ENCODE measurements at regions not wholly inside any gene's neighbourhood (a gene's known extent, or its start where the extent isn't known, plus 50 kb on each side); places are given as distances from the start of the nearest gene placed in this dataset.

DNA sequence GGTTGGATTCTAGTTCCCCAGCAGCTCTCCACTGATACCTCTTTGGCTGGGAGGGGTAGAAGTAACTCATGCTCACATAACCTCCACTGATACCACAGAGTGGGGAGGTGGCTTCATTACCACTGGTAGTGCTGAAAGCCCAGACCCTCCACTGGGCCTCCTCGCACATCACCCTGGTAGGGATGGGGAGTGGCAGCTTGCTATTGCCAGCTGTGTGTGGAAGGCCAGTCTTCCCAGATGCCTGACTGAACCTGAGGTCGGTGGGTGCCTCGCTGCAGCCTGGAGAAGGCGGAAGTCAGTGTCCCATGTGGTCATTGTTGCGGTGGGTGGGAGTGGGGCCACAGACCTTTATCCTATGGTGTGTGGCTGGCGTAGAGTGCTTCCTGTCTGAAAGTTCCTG is 138.0 kb downstream of the TAF11L14 start:
- no peaks in the 10 kb centered on the region for H3K36me3 Mint-ChIP-seq (ENCODE audit: low read depth)
- TF ChIP-seq, protein P1, sequence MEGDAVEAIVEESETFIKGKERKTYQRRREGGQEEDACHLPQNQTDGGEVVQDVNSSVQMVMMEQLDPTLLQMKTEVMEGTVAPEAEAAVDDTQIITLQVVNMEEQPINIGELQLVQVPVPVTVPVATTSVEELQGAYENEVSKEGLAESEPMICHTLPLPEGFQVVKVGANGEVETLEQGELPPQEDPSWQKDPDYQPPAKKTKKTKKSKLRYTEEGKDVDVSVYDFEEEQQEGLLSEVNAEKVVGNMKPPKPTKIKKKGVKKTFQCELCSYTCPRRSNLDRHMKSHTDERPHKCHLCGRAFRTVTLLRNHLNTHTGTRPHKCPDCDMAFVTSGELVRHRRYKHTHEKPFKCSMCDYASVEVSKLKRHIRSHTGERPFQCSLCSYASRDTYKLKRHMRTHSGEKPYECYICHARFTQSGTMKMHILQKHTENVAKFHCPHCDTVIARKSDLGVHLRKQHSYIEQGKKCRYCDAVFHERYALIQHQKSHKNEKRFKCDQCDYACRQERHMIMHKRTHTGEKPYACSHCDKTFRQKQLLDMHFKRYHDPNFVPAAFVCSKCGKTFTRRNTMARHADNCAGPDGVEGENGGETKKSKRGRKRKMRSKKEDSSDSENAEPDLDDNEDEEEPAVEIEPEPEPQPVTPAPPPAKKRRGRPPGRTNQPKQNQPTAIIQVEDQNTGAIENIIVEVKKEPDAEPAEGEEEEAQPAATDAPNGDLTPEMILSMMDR (IDR thresholded peaks at IDR 0.05) = no peak
- H3K27me3 Mint-ChIP-seq (ENCODE audit: insufficient read depth) = no peaks in the 10 kb centered on the region
- no peak overlapping the region for H3K4me3 Mint-ChIP-seq
- H3K27ac Mint-ChIP-seq = no peak overlapping the region
- no peaks in the 10 kb centered on the region for H3K4me1 Mint-ChIP-seq (ENCODE audit: low read depth)
- no peak for DNase-seq
- H3K9me3 Mint-ChIP-seq = no peaks in the 10 kb centered on the region; the same call in 1 of the 2 replicates

DNA sequence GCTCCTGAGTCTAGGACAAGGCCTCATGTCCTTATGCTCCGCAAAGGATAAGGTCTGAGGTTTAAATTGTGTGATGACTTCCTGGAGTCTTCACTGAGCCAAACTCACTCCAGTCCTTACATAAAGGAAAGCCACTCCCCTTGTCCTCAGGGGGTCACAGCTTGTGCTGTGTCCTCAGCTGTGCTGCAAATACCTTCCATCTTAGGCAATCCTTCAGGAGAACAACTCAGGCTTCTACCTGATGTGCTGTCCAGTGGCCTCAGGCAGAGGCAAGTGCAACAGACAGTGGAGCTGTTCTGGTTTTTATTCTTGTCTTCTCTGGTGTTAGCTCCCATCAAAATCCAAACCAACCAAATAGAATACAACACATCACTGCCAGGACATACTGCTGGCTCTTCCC is 151.5 kb downstream of the TAF11L14 start:
- DNase-seq = no peak
- no peaks in the 10 kb centered on the region for H3K4me1 Mint-ChIP-seq (ENCODE audit: low read depth)
- H3K36me3 Mint-ChIP-seq (ENCODE audit: low read depth) = no peaks in the 10 kb centered on the region
- TF ChIP-seq, protein P1 (IDR thresholded peaks at IDR 0.05) = no peak
- no peak overlapping the region for H3K4me3 Mint-ChIP-seq
- H3K27me3 Mint-ChIP-seq (ENCODE audit: insufficient read depth) = no peaks in the 10 kb centered on the region
- no peak overlapping the region for H3K27ac Mint-ChIP-seq
- H3K9me3 Mint-ChIP-seq = peaks cover 5% of the 10 kb centered on the region; the same call in 1 of the 2 replicates

DNA sequence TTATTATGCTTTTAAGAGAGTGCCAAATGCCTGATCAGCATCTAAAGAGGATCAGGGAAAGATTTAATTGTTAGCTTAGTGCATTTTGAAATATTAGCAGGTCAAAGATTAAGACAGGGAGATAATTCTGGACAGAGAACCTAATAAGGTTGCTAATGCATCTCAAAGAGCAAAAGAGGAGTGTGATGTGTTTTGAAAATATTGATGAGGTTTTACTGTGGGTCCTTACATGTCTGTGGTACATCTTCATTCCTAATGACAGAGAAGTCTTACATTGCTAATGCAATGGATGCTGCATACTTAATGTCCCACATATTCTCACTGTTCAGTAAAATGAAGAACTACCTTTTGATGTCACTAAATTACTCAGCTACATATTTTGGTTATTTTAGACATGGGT is 154.1 kb downstream of the TAF11L14 start:
- no peak for DNase-seq
- Mint-ChIP-seq H3K27ac (no peak overlapping the region), H3K27me3 (ENCODE audit: insufficient read depth) (no peaks in the 10 kb centered on the region), H3K9me3 (peaks cover 4% of the 10 kb centered on the region; the same call in 1 of the 2 replicates), H3K4me1 (ENCODE audit: low read depth) (no peaks in the 10 kb centered on the region), H3K4me3 (no peak overlapping the region), H3K36me3 (ENCODE audit: low read depth) (no peaks in the 10 kb centered on the region)
- TF ChIP-seq, protein P1 (IDR thresholded peaks at IDR 0.05) = no peak

DNA sequence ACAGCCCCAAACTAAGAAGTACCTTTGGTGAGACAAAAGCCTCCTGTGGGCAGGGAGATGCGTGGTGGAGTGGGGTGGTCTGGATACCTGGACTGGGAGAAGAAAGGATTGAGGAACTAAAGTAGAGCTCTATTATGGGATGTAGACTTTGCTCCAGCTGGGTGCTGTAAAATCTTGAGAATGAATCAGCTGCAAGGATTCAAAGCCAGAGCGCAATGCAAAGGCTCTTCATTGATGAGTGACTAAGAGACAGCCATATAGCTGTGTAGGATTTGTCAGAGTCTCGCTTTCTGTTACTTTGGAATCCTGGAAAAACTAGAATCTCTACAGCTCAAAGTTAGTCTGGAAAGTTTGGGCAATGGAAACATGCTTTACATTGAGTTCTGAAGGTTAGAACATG is 159.9 kb downstream of the TAF11L14 start:
- Mint-ChIP-seq H3K4me3 (no peak overlapping the region), H3K27me3 (ENCODE audit: insufficient read depth) (peaks cover 3% of the 10 kb centered on the region; the same call in 1 of the 2 replicates), H3K36me3 (ENCODE audit: low read depth) (no peaks in the 10 kb centered on the region), H3K27ac (no peak overlapping the region), H3K9me3 (peaks cover 5% of the 10 kb centered on the region; the same call in 1 of the 2 replicates), H3K4me1 (ENCODE audit: low read depth) (no peaks in the 10 kb centered on the region)
- TF ChIP-seq, protein P1 (IDR thresholded peaks at IDR 0.05) = no peak
- no peak for DNase-seq

DNA sequence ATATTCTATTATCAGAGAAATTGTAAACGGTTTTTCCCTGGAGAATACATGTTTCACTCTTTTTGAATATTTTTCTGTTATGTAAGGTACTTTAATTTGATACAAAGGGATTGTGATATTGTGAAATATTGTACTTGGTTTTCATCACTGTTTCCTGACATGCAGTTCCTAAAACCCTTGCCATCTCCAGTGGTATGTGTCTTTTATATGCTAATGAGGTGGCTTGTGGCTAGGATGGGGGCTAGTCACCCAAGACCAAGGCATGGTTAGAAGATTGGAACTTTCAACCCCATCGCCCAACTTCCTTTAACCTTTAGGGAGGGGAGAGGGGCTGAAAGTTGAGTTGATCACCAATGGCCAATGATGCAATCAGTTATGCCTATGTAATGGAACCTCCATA is 160.6 kb downstream of the TAF11L14 start:
- TF ChIP-seq, protein P1 (IDR thresholded peaks at IDR 0.05) = no peak
- H3K36me3 Mint-ChIP-seq (ENCODE audit: low read depth) = no peaks in the 10 kb centered on the region
- DNase-seq = no peak
- H3K27ac Mint-ChIP-seq = no peak overlapping the region
- peaks cover 6% of the 10 kb centered on the region; the same call in 1 of the 2 replicates for H3K27me3 Mint-ChIP-seq (ENCODE audit: insufficient read depth)
- H3K4me1 Mint-ChIP-seq (ENCODE audit: low read depth) = no peaks in the 10 kb centered on the region
- peaks cover 5% of the 10 kb centered on the region; the same call in 1 of the 2 replicates for H3K9me3 Mint-ChIP-seq
- H3K4me3 Mint-ChIP-seq = no peak overlapping the region

DNA sequence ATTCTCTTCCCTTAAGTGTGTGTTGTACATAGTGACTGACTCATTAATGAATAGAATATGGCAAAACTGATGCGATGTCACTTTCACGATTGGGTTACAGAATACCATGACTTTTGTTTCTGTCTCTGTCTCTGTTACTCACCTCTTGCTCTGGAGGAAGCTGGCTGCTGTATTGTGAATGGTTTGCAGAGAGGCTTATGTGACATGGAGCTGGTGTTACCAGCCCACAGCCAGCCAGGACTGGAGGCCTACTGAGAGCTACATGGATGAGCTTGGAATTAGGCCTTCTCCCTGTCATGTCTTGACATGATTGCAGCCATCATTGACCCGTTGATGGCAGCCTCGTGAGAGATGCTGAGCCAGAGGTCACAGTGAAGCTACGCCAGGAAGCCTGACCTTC is 161.9 kb downstream of the TAF11L14 start:
- H3K9me3 Mint-ChIP-seq = peaks cover 5% of the 10 kb centered on the region; the same call in 1 of the 2 replicates
- no peaks in the 10 kb centered on the region for H3K4me1 Mint-ChIP-seq (ENCODE audit: low read depth)
- H3K27me3 Mint-ChIP-seq (ENCODE audit: insufficient read depth) = peaks cover 6% of the 10 kb centered on the region; the same call in 1 of the 2 replicates
- H3K27ac Mint-ChIP-seq = no peak overlapping the region
- H3K36me3 Mint-ChIP-seq (ENCODE audit: low read depth) = no peaks in the 10 kb centered on the region
- DNase-seq = no peak
- H3K4me3 Mint-ChIP-seq = no peak overlapping the region
- TF ChIP-seq, protein P1 (IDR thresholded peaks at IDR 0.05) = no peak
